ENCODE measurements at regions not wholly inside any gene's neighbourhood (a gene's known extent, or its start where the extent isn't known, plus 50 kb on each side); places are given as distances from the start of the nearest gene placed in this dataset.

GRCh38 chr6:8278562-8278961 lies 156.8 kb downstream of the SLC35B3 start:
- no peak for TF ChIP-seq CTCF (IDR thresholded peaks at IDR 0.05)
- Histone ChIP-seq H3K79me2 (no peaks in the 10 kb centered on the region), H3K4me3 (ENCODE audit: low read depth, low read length) (no peak overlapping the region), H3K4me1 (no peaks in the 10 kb centered on the region), H2AFZ (no peak overlapping the region), H3K36me3 (ENCODE audit: control insufficient read depth, insufficient read depth, low read length) (no peaks in the 10 kb centered on the region), H3K27me3 (ENCODE audit: control insufficient read depth, insufficient read depth, low read length) (no peaks in the 10 kb centered on the region), H3K27ac (no peak overlapping the region), H3K9ac (no peak overlapping the region), H3K4me2 (ENCODE audit: low read length) (no peak overlapping the region), H3K9me3 (ENCODE audit: control insufficient read depth, low read length) (no peaks in the 10 kb centered on the region)

- Histone ChIP-seq H3K4me3 (ENCODE audit: low read depth, low read length) (no peak overlapping the region), H3K9me3 (ENCODE audit: control insufficient read depth, low read length) (no peaks in the 10 kb centered on the region), H3K4me1 (no peaks in the 10 kb centered on the region), H3K9ac (no peak overlapping the region), H2AFZ (no peak overlapping the region), H3K36me3 (ENCODE audit: control insufficient read depth, insufficient read depth, low read length) (no peaks in the 10 kb centered on the region), H3K27me3 (ENCODE audit: control insufficient read depth, insufficient read depth, low read length) (no peaks in the 10 kb centered on the region), H3K79me2 (no peaks in the 10 kb centered on the region), H3K4me2 (ENCODE audit: low read length) (no peak overlapping the region), H3K27ac (no peak overlapping the region)
- no peak for TF ChIP-seq CTCF (IDR thresholded peaks at IDR 0.05)
Observed at GRCh38 chr6:8277769-8278168, 157.6 kb downstream of the SLC35B3 start.

GRCh38 chr6:8276148-8276547 lies 159.2 kb downstream of the SLC35B3 start:
- no peak overlapping the region for H3K4me3 ChIP-seq (ENCODE audit: low read depth, low read length)
- no peaks in the 10 kb centered on the region for H3K27me3 ChIP-seq (ENCODE audit: control insufficient read depth, insufficient read depth, low read length)
- no peak overlapping the region for H3K9ac ChIP-seq
- no peaks in the 10 kb centered on the region for H3K9me3 ChIP-seq (ENCODE audit: control insufficient read depth, low read length)
- H3K27ac ChIP-seq = no peak overlapping the region
- H3K79me2 ChIP-seq = no peaks in the 10 kb centered on the region
- no peak overlapping the region for H3K4me2 ChIP-seq (ENCODE audit: low read length)
- no peak overlapping the region for H2AFZ ChIP-seq
- H3K36me3 ChIP-seq (ENCODE audit: control insufficient read depth, insufficient read depth, low read length) = no peaks in the 10 kb centered on the region
- no peaks in the 10 kb centered on the region for H3K4me1 ChIP-seq
- TF ChIP-seq CTCF (IDR thresholded peaks at IDR 0.05) = no peak

GRCh38 chr6:8275667-8276066 lies 159.7 kb downstream of the SLC35B3 start:
- Histone ChIP-seq H2AFZ (no peak overlapping the region), H3K4me2 (ENCODE audit: low read length) (no peak overlapping the region), H3K4me3 (ENCODE audit: low read depth, low read length) (no peak overlapping the region), H3K27ac (no peak overlapping the region), H3K9ac (no peak overlapping the region), H3K4me1 (no peaks in the 10 kb centered on the region), H3K79me2 (no peaks in the 10 kb centered on the region), H3K36me3 (ENCODE audit: control insufficient read depth, insufficient read depth, low read length) (no peaks in the 10 kb centered on the region), H3K27me3 (ENCODE audit: control insufficient read depth, insufficient read depth, low read length) (no peaks in the 10 kb centered on the region), H3K9me3 (ENCODE audit: control insufficient read depth, low read length) (no peaks in the 10 kb centered on the region)
- no peak for TF ChIP-seq CTCF (IDR thresholded peaks at IDR 0.05)

- H3K36me3 ChIP-seq (ENCODE audit: control insufficient read depth, insufficient read depth, low read length) = no peaks in the 10 kb centered on the region
- H2AFZ ChIP-seq = no peak overlapping the region
- no peaks in the 10 kb centered on the region for H3K79me2 ChIP-seq
- no peaks in the 10 kb centered on the region for H3K27me3 ChIP-seq (ENCODE audit: control insufficient read depth, insufficient read depth, low read length)
- no peaks in the 10 kb centered on the region for H3K4me1 ChIP-seq
- H3K4me3 ChIP-seq (ENCODE audit: low read depth, low read length) = no peak overlapping the region
- no peak for TF ChIP-seq CTCF (IDR thresholded peaks at IDR 0.05)
- no peak overlapping the region for H3K9ac ChIP-seq
- H3K27ac ChIP-seq = no peak overlapping the region
- no peaks in the 10 kb centered on the region for H3K9me3 ChIP-seq (ENCODE audit: control insufficient read depth, low read length)
- H3K4me2 ChIP-seq (ENCODE audit: low read length) = no peak overlapping the region
Observed at GRCh38 chr6:8274226-8274625, 161.1 kb downstream of the SLC35B3 start.
